ENCODE measurements at regions not wholly inside any gene's neighbourhood (a gene's known extent, or its start where the extent isn't known, plus 50 kb on each side); places are given as distances from the start of the nearest gene placed in this dataset.

DNA sequence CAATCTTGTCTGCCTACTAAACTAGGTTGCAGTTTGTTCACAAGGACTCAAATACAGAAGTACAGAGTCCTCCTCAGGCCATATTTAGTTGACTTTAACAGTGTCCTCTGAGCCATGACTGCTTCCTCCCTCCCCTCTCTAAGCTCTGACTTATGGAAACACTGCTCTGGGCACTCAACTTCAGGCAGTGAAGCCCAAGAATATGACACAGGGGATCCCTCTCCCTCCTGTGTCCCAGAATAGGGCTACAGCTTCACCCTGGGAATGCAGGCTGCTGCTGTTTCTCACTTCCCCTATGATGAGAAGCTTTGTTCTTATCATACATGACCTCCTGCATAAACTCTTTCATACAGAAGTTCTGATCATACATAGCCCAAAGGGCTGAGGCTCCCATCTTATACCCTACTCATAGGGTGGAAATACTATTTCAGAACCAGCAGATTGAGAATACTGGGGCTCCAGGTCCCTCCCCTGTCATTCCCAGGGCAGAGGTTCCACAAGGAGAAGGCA lies 97.3 kb upstream of the UST start:
- TF ChIP-seq POLR2AphosphoS5 (IDR thresholded peaks at IDR 0.05) = no peak
- Histone ChIP-seq H3K36me3 (no peaks in the 10 kb centered on the region), H3K27me3 (no peaks in the 10 kb centered on the region), H3K4me3 (no peak overlapping the region), H3K4me1 (no peaks in the 10 kb centered on the region), H3K9me3 (no peaks in the 10 kb centered on the region), H3K27ac (no peak overlapping the region)
- DNase-seq = no peak
- intact Hi-C loops (cut with DNase I) = no loop called here

- Histone ChIP-seq H3K9me3 (no peaks in the 10 kb centered on the region), H3K4me3 (no peak overlapping the region), H3K27me3 (no peaks in the 10 kb centered on the region), H3K36me3 (no peaks in the 10 kb centered on the region), H3K27ac (no peak overlapping the region), H3K4me1 (no peaks in the 10 kb centered on the region)
- 51 to 65% methylated on average over 2 of the region's 2 CpGs for WGBS, 2 donors
- DNase-seq = no peak
- TF ChIP-seq, protein P1, sequence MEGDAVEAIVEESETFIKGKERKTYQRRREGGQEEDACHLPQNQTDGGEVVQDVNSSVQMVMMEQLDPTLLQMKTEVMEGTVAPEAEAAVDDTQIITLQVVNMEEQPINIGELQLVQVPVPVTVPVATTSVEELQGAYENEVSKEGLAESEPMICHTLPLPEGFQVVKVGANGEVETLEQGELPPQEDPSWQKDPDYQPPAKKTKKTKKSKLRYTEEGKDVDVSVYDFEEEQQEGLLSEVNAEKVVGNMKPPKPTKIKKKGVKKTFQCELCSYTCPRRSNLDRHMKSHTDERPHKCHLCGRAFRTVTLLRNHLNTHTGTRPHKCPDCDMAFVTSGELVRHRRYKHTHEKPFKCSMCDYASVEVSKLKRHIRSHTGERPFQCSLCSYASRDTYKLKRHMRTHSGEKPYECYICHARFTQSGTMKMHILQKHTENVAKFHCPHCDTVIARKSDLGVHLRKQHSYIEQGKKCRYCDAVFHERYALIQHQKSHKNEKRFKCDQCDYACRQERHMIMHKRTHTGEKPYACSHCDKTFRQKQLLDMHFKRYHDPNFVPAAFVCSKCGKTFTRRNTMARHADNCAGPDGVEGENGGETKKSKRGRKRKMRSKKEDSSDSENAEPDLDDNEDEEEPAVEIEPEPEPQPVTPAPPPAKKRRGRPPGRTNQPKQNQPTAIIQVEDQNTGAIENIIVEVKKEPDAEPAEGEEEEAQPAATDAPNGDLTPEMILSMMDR (IDR thresholded peaks at IDR 0.05) = no peak
- no peak for TF ChIP-seq POLR2AphosphoS5 (IDR thresholded peaks at IDR 0.05)
- TF ChIP-seq EP300 (IDR thresholded peaks at IDR 0.05) = no peak
- no peak for TF ChIP-seq POLR2A (IDR thresholded peaks at IDR 0.05)
- intact Hi-C loops (cut with DNase I) = no loop called here
These were observed 95.8 kb upstream of the UST start for GRCh38 chr6:148650941-148651505.

GRCh38 chr6:148652205-148652604 lies 94.6 kb upstream of the UST start:
- Histone ChIP-seq H3K27ac (no peak overlapping the region), H3K9me3 (no peaks in the 10 kb centered on the region), H3K27me3 (no peaks in the 10 kb centered on the region), H3K4me1 (no peaks in the 10 kb centered on the region), H3K36me3 (no peaks in the 10 kb centered on the region), H3K4me3 (no peak overlapping the region)
- intact Hi-C loops (cut with DNase I) = no loop called here
- no peak for DNase-seq
- TF ChIP-seq POLR2AphosphoS5 (IDR thresholded peaks at IDR 0.05) (no peak), EP300 (IDR thresholded peaks at IDR 0.05) (no peak), POLR2A (IDR thresholded peaks at IDR 0.05) (no peak)
- TF ChIP-seq, protein P1 (IDR thresholded peaks at IDR 0.05) = no peak

GRCh38 chr6:148653138-148653776 lies 93.6 kb upstream of the UST start:
- 67 to 82% methylated on average over 2 of the region's 2 CpGs for WGBS, 2 donors
- DNase-seq = no peak
- Histone ChIP-seq H3K4me3 (no peak overlapping the region), H3K4me1 (no peaks in the 10 kb centered on the region), H3K27ac (no peak overlapping the region), H3K9me3 (no peaks in the 10 kb centered on the region), H3K36me3 (no peaks in the 10 kb centered on the region), H3K27me3 (no peaks in the 10 kb centered on the region)
- TF ChIP-seq, protein P1 (IDR thresholded peaks at IDR 0.05) = no peak
- no peak for TF ChIP-seq POLR2AphosphoS5 (IDR thresholded peaks at IDR 0.05)
- TF ChIP-seq POLR2A (IDR thresholded peaks at IDR 0.05) = no peak
- TF ChIP-seq EP300 (IDR thresholded peaks at IDR 0.05) = no peak
- intact Hi-C loops (cut with DNase I) = no loop called here

DNA sequence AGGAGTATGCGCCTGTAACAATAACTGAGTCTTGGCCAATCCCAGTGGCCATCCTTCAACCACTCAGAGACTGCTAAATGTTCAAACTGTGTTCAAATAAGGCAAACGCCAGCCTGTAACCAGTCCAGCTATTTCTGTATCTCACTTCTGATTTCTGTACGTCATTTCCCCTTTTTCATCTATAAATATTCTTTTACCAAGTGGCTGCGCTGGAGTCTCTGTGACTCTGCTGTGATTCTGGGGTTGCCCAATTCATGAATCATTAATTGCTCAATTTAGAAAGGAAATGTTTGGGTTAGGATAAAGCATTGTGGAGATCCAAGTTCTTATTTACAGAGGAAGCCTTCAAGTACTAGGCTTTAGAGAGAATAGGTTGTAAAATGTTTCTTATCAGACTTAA lies 89.8 kb upstream of the UST start:
- no peaks in the 10 kb centered on the region for H3K27me3 ChIP-seq
- 54 to 74% methylated on average over 4 of the region's 4 CpGs for WGBS, 2 donors
- no peaks in the 10 kb centered on the region for H3K36me3 ChIP-seq
- H3K4me3 ChIP-seq = no peak overlapping the region
- no peak for DNase-seq
- H3K9me3 ChIP-seq = no peaks in the 10 kb centered on the region
- H3K4me1 ChIP-seq = no peaks in the 10 kb centered on the region
- TF ChIP-seq POLR2AphosphoS5 (IDR thresholded peaks at IDR 0.05) (no peak), POLR2A (IDR thresholded peaks at IDR 0.05) (no peak)
- TF ChIP-seq, protein P1 (IDR thresholded peaks at IDR 0.05) = no peak
- intact Hi-C loops (cut with DNase I) = no loop called here
- no peak overlapping the region for H3K27ac ChIP-seq
